ENCODE measurements at regions not wholly inside any gene's neighbourhood (a gene's known extent, or its start where the extent isn't known, plus 50 kb on each side); places are given as distances from the start of the nearest gene placed in this dataset.

GRCh38 chr2:221112744-221113143 lies 459.4 kb downstream of the EPHA4 start:
- H3K4me3 ChIP-seq (ENCODE audit: low read length, poor library complexity, severe bottlenecking) = no peak overlapping the region

DNA sequence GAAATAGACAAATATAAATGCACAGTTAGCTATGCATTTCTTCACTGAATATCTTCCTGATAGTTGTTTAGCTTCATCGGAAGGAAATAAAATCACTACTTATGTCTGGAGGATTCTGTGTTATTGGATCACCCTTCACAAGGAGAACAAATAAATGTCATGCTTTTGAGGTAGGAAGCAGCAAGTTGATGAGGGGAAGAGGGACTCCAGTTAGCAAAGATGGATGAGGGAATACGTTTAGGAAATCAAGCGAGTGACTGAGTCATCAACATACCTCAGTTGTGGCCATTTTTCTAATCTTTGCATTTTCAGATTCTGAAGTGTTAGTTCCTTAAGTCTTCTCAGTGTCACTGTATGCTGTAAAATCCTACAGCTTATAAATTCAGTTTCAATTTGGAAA lies 456.2 kb downstream of the EPHA4 start:
- H3K4me1 ChIP-seq (ENCODE audit: insufficient read depth, low read length, poor library complexity, severe bottlenecking) = no peaks in the 10 kb centered on the region
- no peaks in the 10 kb centered on the region for H3F3A ChIP-seq (ENCODE audit: low read depth)
- no peak overlapping the region for H3K9ac ChIP-seq (ENCODE audit: low read depth, low read length, poor library complexity, severe bottlenecking)
- H4K20me1 ChIP-seq (ENCODE audit: insufficient read depth, low read length, poor library complexity, severe bottlenecking) = no peaks in the 10 kb centered on the region
- no peaks in the 10 kb centered on the region for H3K9me2 ChIP-seq (replicated peaks; ENCODE audit: low read depth, low read length)
- TF ChIP-seq EZH2phosphoT487 (IDR thresholded peaks at IDR 0.05; ENCODE audit: borderline replicate concordance) = no peak
- TF ChIP-seq, protein P1, sequence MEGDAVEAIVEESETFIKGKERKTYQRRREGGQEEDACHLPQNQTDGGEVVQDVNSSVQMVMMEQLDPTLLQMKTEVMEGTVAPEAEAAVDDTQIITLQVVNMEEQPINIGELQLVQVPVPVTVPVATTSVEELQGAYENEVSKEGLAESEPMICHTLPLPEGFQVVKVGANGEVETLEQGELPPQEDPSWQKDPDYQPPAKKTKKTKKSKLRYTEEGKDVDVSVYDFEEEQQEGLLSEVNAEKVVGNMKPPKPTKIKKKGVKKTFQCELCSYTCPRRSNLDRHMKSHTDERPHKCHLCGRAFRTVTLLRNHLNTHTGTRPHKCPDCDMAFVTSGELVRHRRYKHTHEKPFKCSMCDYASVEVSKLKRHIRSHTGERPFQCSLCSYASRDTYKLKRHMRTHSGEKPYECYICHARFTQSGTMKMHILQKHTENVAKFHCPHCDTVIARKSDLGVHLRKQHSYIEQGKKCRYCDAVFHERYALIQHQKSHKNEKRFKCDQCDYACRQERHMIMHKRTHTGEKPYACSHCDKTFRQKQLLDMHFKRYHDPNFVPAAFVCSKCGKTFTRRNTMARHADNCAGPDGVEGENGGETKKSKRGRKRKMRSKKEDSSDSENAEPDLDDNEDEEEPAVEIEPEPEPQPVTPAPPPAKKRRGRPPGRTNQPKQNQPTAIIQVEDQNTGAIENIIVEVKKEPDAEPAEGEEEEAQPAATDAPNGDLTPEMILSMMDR (conservative IDR thresholded peaks at IDR 0.05; ENCODE audit: low read length) = no peak
- H2AFZ ChIP-seq (ENCODE audit: low read length) = no peak overlapping the region
- no peak overlapping the region for H3K4me3 ChIP-seq (ENCODE audit: low read length, poor library complexity, severe bottlenecking)
- no peaks in the 10 kb centered on the region for H3K36me3 ChIP-seq (ENCODE audit: insufficient read depth, low read length)
- H3K9me3 ChIP-seq (ENCODE audit: insufficient read depth, low read depth, low read length) = no peaks in the 10 kb centered on the region
- no peak overlapping the region for H3K4me2 ChIP-seq (ENCODE audit: low read depth, low read length, poor library complexity, severe bottlenecking)
- H3K79me2 ChIP-seq (ENCODE audit: insufficient read depth, low read length) = no peaks in the 10 kb centered on the region
- H3K27me3 ChIP-seq (ENCODE audit: insufficient read depth, low read length, poor library complexity, severe bottlenecking) = no peaks in the 10 kb centered on the region

More at GRCh38 chr2:221112744-221113143, 459.4 kb downstream of the EPHA4 start:
- Histone ChIP-seq H3K9ac (ENCODE audit: low read depth, low read length, poor library complexity, severe bottlenecking) (no peak overlapping the region), H3K27me3 (ENCODE audit: insufficient read depth, low read length, poor library complexity, severe bottlenecking) (no peaks in the 10 kb centered on the region), H3K4me1 (ENCODE audit: insufficient read depth, low read length, poor library complexity, severe bottlenecking) (no peaks in the 10 kb centered on the region), H3K36me3 (ENCODE audit: insufficient read depth, low read length) (no peaks in the 10 kb centered on the region), H3K9me2 (replicated peaks; ENCODE audit: low read depth, low read length) (no peaks in the 10 kb centered on the region), H3K4me2 (ENCODE audit: low read depth, low read length, poor library complexity, severe bottlenecking) (no peak overlapping the region), H3F3A (ENCODE audit: low read depth) (no peaks in the 10 kb centered on the region), H2AFZ (ENCODE audit: low read length) (no peak overlapping the region), H3K9me3 (ENCODE audit: insufficient read depth, low read depth, low read length) (no peaks in the 10 kb centered on the region), H4K20me1 (ENCODE audit: insufficient read depth, low read length, poor library complexity, severe bottlenecking) (no peaks in the 10 kb centered on the region), H3K79me2 (ENCODE audit: insufficient read depth, low read length) (no peaks in the 10 kb centered on the region)
- TF ChIP-seq, protein P1 (conservative IDR thresholded peaks at IDR 0.05; ENCODE audit: low read length) = no peak
- no peak for TF ChIP-seq EZH2phosphoT487 (IDR thresholded peaks at IDR 0.05; ENCODE audit: borderline replicate concordance)

- Histone ChIP-seq H3F3A (ENCODE audit: low read depth) (no peaks in the 10 kb centered on the region), H3K79me2 (ENCODE audit: insufficient read depth, low read length) (no peaks in the 10 kb centered on the region), H3K27me3 (ENCODE audit: insufficient read depth, low read length, poor library complexity, severe bottlenecking) (no peaks in the 10 kb centered on the region), H3K4me2 (ENCODE audit: low read depth, low read length, poor library complexity, severe bottlenecking) (no peak overlapping the region), H3K36me3 (ENCODE audit: insufficient read depth, low read length) (no peaks in the 10 kb centered on the region), H3K9me3 (ENCODE audit: insufficient read depth, low read depth, low read length) (no peaks in the 10 kb centered on the region), H3K9me2 (replicated peaks; ENCODE audit: low read depth, low read length) (no peaks in the 10 kb centered on the region), H3K4me3 (ENCODE audit: low read length, poor library complexity, severe bottlenecking) (no peak overlapping the region), H3K9ac (ENCODE audit: low read depth, low read length, poor library complexity, severe bottlenecking) (no peak overlapping the region), H4K20me1 (ENCODE audit: insufficient read depth, low read length, poor library complexity, severe bottlenecking) (no peaks in the 10 kb centered on the region), H3K4me1 (ENCODE audit: insufficient read depth, low read length, poor library complexity, severe bottlenecking) (no peaks in the 10 kb centered on the region), H2AFZ (ENCODE audit: low read length) (no peak overlapping the region)
- no peak for TF ChIP-seq EZH2phosphoT487 (IDR thresholded peaks at IDR 0.05; ENCODE audit: borderline replicate concordance)
- TF ChIP-seq, protein P1 (conservative IDR thresholded peaks at IDR 0.05; ENCODE audit: low read length) = no peak
These were observed 451.5 kb downstream of the EPHA4 start for GRCh38 chr2:221120643-221121042.

All from Loucy (cell line).